ENCODE measurements at regions not wholly inside any gene's neighbourhood (a gene's known extent, or its start where the extent isn't known, plus 50 kb on each side); places are given as distances from the start of the nearest gene placed in this dataset.
"Not testable (repeated sequence)": the region's sequence is repeated elsewhere in the genome, so short reads cannot be mapped to it uniquely, and the experiment has no call there.

DNA sequence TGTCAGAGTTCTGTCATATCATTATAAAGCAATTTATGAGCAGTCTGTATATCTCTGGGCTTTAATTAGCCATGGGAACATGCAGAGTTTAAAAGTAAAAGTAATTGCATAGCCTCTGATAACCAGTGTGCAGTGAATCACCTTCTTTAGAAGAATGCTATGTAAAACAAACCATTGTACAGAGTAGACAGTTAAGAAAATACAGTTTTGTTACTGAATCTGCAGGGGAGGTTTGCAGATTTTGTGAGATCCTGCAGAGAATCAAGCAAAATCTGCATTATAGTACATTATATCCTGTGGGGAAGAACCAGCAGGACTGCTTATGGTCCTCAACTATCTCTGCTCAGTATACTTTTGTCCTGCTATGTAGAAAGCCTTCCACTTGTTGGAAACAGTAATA lies 396.2 kb upstream of the NAALADL2 start:
- DNase-seq: no peak

DNA sequence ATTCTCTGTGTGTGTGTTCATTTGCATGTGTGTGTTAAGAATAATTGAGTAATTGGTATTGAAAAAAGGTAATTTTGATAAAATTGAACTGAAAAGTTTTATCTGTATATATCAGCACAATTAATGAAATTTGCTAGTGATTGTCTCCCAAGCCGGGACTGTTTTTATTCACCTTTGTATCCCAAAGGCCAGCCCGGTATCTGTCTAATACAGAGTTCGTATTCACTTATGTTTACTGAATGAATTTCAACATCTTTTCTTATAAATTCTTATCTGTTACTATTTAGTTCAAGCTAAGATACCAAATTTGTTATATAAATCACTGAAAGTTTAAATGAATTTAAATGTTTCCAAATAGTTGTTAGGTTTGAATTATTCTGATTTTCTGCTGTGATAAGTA lies 394.0 kb upstream of the NAALADL2 start:
- DNase-seq: no peak

DNA sequence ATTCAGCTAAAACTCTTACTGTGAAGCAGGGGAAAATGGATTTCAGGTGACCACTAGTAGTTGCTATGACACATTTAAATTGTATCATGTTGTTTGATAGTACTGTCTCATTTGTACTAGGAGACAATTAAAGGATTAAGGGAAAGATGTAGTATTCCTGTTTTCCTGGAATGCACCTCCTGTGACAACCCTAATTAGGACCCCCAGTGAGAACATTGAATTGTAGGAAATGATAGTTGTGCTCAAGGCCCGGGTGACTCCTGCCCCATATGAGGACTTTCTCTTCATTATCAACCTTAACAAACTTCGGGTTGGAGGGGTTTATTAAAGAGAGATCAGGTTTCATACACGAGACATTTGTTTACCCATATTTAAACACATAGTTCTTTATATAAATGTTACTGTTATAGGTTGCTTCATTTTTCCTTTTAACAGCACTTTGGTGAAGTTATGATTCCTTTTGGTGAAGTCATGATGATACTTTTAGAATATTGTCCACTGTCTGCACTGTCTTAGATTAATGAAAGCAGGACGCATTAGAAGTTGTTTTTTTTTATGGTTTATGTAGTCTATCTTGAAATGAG lies 392.6 kb upstream of the NAALADL2 start:
- no peak for DNase-seq

DNA sequence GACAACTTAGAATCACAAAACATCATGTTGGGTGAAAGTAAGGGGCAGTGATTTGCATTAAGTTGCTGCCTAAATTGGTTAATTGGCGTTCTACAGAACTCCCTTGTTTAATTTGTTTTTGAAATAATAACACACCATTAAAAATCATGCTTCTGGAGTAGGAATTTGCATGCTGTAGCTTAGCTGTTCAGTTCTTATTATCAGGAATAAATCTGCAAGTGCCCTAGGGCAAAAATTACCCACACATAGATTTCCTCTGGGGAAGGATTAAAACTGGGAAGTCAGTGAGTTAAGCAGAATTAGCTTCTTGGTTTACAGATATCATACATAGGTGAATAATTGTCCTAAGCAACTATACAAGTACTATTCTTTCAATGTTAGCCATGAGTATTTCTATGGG lies 381.6 kb upstream of the NAALADL2 start:
- no peak for DNase-seq

DNA sequence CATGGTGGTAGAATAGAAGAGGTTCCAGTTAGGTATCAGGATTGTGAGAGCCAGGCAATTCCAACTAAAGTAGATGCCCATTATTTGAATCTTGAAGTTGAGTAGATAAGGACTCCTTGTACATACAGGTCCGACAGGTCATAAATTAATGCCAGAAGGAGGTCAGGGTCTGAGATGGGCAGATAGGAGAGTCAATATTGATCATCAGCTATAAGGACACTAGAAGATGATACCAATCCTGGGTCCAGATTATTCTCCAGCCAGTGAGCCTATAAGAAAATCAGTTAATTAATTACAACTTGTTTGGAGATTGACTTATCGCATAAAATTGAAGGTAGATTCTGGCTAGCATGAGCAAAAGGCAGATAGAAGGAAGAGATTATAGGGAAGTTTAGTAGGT lies 378.4 kb upstream of the NAALADL2 start:
- no peak for DNase-seq

DNA sequence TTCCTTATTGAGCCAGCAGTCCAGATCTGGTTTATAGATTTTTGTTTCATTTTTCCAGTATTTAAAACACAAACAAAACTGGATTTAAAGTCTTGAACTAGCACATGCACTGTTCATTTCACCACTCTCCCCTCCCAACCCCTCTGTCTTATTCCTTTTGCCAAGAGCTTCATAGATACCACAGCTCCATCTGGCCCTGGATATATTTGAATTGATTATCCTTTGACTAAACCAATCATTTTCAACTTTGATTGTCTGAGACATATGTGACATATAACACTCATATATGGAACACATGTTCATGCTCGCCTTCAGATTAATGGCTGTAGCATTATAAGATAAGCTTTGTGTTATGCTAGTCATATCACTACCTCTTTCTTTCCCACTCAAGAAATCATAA lies 376.6 kb upstream of the NAALADL2 start:
- DNase-seq: no peak

DNA sequence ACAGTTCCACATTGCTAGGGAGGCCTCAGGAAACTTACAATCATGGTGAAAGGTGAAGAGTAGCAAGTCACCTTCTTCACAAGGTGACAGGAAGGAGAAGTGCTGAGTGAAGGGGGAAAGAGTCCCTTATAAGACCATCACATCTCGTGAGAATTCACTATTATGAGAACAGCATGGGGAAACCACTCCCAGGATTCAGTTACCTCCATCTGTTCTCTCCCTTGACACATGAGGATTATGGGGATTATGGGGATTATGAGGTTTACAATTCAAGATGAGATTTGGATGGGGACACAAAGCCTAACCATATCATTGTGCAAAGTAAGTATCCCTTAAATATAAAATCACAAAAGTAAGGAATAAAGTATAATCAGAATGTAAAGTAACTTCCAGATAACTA lies 375.9 kb upstream of the NAALADL2 start:
- DNase-seq: no peak

DNA sequence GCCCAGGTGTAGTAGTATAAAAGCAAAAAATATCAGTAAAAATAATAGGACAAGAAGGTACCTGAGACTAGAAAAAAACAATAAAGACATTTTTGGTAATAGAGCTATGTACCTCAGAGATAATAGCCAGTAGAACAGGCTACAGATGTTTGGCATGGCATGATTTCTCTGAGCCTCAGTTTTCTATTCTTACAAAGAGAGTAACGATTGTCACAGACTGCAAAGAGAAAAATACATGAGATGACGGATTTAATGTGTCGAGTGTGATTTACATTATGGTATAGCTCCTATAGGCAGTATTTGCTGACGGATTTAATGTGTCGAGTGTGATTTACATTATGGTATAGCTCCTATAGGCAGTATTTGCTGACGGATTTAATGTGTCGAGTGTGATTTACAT lies 375.3 kb upstream of the NAALADL2 start:
- DNase-seq: not testable (repeated sequence)

DNA sequence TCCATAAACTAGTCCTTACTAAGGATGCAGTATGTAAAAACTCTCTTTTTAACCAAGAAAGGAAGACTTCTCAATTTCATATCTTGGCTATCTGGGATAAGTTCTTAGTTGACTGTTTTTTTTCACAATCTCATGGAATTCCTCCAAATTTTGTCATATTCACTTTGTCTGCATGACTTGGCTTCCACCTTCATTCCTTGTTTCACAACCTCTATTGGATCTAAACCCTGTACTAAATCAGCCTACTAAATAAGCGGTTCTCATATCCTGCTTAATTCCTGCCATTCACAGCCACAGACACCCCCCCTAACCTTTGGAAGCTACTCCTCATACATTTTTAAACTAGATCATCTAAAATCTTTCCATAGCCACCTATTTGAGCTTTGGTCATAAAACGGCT lies 370.6 kb upstream of the NAALADL2 start:
- no peak for DNase-seq

DNA sequence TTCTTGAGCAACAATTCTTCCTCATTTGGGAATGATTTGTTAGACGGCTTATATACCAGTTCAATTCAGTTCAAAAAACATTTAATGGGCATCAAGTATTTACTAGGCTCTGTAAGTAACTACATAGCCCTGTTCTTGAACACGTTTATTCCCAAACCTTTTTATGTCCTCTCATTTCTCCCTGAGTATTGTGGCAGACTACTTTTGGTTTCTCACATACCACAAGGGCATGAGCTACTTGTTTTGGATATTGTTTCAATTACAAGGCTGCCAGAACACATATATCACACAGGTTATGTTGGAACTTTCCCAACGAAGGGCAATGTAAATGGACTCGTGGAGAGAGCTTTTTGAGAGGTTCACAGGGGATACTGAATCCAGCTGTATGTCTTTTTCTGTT lies 363.8 kb upstream of the NAALADL2 start:
- DNase-seq: no peak

DNA sequence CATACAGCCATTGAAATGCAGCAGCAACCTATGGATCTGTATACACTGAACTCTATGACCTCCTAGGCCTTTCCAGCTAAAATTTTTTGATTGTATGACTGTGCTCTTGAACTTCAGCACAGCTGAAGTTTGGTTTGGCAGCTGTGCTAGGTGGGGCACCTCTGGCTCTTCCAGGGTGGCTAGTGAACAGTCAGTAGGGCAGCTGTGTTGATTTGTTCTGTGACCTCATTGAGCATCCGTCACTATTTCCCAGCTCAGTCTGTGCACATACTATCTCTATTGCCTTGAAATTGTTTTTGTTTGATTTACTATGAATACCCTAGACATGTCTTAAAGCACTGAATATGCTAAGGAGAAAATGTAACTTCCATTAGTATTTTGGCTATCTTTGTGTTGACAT lies 363.2 kb upstream of the NAALADL2 start:
- DNase-seq: no peak

DNA sequence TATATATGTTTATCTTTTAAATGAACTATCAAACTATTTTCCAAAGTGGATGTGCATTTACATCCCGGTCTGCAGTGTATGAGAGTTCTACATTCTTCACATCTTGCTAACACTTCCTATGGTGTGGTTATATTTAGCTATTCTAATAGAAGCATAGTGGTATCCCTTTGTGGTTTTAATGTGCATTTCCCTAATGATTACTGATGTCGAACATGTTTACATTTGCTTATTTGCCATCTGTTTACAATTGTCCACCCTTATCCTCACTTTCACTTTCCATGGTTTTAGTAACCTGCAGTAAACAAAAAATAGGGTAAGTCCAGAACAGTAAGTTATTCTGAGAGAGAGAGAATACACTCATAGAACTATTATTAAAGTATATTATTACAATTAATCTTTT lies 360.5 kb upstream of the NAALADL2 start:
- no peak for DNase-seq

DNA sequence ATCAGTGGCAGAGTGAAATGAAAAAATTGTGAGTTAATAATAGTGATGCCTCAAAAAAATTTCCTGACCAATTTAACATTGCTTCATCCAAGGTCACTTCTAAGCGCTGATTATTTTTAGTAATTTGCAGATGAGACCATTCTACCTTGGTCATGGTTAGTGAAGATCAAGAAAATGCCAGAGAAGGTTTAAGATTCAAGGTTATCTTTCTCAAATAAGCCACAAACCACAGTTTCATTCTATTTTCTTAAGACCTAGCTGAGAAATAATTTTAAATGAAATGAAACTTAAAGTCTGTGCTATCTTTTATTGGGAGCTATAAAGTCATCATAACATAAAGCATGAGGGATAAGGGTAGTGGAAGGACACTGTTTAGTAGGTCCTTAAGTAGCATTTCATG lies 353.9 kb upstream of the NAALADL2 start:
- DNase-seq: no peak

DNA sequence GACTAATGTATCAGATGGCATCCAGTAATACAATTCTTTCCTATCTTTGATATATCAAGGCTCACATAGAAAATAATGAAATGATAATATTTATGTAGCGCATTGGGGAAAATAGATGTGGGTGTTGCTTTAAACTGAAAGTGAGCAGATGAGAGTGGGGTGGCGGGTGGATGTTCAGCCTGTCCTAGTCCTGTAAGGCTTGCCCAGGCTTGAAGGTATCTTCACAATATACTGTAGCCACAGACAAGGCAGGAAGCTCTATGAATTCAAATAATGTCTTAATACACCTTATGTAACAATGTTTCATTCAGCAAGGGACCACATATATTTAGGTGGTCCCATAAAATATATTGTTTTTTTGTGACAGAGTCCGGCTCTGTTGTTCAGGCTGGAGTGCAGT lies 334.9 kb upstream of the NAALADL2 start:
- DNase-seq: no peak

DNA sequence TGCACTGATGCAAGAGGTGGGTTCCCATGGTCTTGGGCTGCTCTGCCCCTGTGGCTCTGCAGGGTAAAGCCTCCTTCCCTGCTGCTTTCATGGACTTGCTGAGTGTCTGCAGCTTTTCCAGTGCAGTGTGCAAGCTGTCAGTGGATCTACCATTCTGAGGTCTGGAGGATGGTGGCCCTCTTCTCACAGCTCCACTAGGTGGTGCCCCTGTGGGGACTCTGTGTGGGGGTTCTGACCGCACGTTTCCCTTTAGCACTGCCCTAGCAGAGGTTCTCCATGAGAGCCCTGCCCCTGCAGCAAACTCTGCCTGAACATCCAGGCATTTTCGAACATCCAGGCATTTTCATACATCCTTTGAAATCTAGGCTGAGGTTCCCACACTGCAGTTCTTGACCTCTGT lies 329.8 kb upstream of the NAALADL2 start:
- no peak for DNase-seq

DNA sequence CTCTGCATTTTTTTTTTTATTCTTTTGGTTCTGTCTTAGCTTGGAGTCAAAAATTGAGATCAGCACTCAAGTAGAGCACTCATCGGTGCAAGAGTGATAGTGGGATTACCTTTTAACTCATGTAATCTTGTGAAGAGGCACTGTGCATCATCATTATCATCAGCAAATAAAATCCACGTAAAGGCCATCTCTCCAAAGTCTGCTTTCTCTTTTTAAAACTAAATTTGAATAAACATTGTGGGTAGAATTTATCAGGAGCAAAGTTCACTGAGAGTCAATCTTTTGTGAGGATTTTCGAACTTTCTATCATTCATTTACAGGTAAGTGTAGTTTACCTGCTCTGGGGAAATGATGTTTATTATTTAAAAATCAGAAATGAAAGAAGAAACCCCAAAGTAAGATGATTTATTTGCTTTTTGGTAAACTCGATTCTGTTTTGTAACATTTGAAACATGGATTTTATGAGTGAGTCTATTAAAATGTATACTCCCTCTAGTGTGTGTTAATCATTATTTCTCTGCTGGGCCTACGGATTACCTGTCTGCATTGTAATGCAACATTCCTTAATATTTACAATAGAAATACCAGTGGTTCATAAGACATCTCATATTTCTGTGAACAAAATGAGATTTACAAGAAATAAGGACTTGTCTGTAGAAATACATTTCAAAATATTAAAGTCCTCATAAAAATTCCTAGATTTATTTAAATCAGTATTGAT lies 327.7 kb upstream of the NAALADL2 start:
- DNase-seq: no peak

DNA sequence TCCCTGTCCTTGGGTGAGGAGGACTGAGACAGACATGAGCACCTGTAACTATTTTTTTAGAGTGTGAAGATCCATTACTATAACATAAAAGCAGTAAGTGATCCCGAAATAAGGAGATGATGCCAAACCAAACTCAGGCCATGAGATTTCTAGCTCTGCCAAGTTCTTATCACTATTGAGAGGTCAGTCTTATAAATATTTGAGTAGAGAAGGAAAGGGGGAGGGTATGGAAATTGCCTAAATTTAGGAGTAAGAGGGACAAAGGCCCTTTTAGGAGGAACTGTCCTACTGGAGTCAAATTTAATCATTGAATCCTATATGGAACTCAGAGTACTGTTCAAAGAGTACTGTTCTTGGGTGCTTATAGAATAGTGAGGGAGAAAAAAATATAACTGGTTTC lies 326.9 kb upstream of the NAALADL2 start:
- DNase-seq: no peak

DNA sequence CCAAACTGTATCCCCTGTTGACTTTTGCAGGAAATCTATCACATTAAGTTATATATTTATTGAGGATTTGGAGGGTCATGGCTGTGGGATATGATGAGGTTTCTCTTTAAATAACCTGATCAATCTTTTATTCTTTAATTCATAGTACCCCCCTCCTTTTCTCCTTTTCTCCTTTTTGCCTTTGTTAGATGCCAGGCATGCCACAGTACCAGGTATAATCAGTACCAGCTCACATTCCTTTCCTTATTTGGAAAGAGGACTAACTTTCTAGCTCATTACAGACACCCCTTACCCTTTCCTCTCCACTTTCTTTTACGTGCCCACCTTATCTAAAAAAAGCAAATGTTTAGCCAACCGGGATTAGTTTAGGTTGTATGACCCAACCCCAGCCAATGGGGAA lies 326.4 kb upstream of the NAALADL2 start:
- no peak for DNase-seq

DNA sequence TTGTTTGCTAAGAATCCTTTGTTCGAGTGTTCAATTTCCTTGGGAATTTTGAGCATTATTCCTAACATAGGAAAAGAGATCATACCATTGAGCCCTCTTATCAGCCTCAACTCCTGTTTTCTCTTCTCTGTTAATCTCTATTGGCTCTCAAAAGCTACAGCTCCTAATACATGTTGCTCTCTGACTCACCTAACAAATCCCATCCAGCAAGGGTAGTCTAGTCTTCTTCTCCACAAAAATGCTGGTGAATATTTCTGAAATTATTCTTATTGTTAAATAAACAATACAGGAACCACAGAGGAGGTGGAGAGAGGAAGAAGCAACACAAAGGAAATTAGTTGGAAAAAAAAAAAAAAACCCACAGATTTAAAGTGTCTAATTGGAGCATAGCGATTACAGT lies 325.8 kb upstream of the NAALADL2 start:
- no peak for DNase-seq

DNA sequence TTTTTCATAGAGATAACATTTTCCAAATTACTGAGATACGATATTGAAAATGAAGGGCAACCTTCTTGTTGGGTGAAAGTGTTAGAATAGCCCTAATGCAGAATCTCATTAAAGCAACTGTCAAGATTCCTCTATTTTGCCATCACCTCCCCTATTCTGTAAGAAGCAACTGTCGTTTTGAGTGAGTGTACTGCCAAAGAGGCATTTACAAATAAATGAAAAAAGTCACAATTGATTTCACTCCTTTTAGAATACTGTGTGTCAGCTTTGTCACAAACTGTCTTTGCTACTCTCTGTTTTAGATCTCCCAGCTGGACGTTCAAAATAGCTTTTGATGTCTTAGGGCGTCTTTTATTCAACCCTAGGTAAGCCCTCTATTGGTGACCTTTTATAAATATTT lies 322.8 kb upstream of the NAALADL2 start:
- DNase-seq: no peak

DNA sequence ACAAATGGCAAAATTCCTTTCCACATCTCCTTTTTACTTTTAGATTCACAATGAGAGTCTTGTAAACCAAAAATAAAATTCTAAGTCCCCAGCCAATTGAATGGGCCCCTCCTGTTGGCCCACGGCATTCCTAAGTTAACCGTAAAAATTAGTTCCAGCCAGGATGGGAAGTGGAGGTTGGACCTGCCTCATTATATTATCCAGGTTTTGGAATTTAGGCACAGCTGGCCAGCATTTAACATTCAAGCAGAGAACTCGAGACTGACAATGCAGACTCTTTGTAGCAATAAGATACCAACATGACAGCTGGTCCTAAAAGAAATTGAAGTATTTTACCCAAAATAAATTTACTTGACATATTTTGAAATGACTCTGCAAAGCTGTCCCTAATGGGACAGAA lies 321.0 kb upstream of the NAALADL2 start:
- DNase-seq: no peak

DNA sequence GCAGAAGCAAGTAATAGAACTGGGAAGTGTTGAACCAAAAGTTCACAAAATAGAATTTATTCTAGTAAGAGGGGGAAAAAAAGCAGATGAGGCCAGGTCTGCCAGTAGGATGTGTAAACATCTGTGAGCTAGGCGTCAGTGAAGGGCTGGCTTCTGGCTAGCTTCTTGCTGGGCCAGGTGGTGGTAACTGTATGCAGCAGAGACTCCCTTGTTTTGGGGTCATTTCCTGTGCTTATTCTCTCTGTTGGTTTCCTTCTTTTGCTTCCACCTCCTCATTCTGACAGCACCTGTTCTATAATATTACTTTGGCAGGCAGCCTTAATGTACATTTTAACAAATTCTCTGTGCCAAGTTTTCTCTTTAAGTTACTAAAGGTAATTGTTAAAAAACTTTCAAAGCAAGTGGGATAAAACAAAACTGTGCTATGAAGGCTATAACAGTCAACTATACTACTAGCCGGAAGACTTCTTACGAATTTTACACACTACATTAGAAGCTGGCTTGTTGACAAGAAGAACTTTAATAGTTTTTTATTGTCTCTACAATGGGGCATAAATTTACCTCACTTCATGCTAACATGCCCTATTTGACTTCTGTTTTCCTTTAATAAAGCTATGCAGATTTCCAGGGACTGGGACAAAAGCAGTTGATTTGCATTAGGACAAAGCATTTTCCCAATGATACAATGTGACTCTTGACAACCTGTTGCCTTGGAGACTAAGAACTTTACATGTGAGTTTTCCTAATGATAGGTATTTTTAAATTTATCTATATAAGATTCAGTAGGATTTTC lies 318.8 kb upstream of the NAALADL2 start:
- DNase-seq: no peak

DNA sequence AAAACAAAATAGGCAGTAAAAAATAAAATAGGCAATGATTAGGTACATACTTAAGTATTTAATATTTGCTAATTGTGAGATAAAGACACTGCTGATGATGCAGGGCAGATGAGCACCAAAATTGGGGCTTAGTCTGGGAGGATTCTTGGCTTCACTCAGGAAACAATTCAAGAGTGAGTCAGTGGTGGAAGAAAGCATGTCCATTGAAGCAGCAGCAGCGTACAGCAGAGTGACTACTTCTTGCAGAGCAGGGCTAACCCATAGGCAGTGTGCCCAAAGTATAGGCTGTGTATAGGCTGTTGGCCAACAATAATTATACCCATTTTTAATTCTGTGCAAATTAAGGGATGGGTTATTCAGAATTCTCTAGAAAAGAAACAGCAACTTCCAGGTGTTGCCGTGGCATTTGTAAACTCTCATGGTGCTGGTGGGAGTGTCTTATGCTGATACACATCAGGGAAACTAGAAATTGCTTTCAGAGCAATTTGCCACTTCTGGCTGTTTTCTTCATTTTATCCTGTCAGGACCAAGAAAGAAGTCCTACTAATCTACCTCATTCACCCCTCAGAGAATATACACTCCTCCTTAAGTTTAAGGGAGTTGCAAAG lies 317.3 kb upstream of the NAALADL2 start:
- DNase-seq: no peak
